ENCODE measurements at regions not wholly inside any gene's neighbourhood (a gene's known extent, or its start where the extent isn't known, plus 50 kb on each side); places are given as distances from the start of the nearest gene placed in this dataset.

DNA sequence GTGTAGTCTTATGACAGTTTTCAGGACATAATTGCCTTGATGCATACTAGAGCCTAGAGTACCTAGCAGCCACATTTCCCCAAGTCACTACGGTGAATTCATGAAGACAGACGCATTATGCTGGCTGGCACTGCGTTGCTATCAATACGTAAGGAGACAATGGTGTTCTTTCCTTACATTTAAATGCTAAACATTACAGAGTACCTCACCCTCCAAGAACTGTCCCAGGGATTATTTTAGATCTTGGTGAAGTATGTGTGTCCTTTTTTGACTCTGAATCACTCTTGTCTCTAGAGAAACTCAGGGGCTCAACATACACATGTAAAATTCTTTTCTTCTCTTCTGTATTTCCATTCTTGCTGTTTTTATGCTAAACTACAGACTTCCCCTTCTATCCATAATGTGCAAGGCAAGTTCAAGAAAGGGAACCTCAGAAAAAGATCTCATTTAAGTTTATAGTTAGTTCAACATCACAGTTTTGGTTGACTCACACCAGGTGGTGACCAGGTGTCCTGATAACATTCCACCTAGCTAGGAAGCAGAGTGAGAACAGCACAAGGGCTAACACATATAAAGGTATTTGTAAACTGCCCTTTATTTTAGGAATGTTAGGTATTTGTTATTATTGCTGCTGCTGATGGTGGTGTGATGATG, 212.4 kb upstream of the HNRNPA3 start:
- TF ChIP-seq TOX (CRISPR knock-in tag; IDR thresholded peaks at IDR 0.05; ENCODE audit: borderline replicate concordance) (no peak), OSR1 (CRISPR knock-in tag; IDR thresholded peaks at IDR 0.05) (no peak), ARNTL (CRISPR knock-in tag; IDR thresholded peaks at IDR 0.05; ENCODE audit: borderline replicate concordance, low read depth) (no peak), TCF4 (CRISPR knock-in tag; IDR thresholded peaks at IDR 0.05; ENCODE audit: borderline replicate concordance) (no peak), GLIS3 (CRISPR knock-in tag; IDR thresholded peaks at IDR 0.05) (no peak), ZFP3 (CRISPR knock-in tag; IDR thresholded peaks at IDR 0.05) (no peak), SNAI2 (CRISPR knock-in tag; IDR thresholded peaks at IDR 0.05) (no peak), BACH2 (CRISPR knock-in tag; IDR thresholded peaks at IDR 0.05; ENCODE audit: borderline replicate concordance) (no peak), ZNF70 (CRISPR knock-in tag; IDR thresholded peaks at IDR 0.05) (no peak), ZNF8 (CRISPR knock-in tag; IDR thresholded peaks at IDR 0.05) (no peak), ZNF565 (CRISPR knock-in tag; conservative IDR thresholded peaks at IDR 0.05; ENCODE audit: low read depth) (no peak), ISL1 (CRISPR knock-in tag; IDR thresholded peaks at IDR 0.05) (no peak), ZC3H10 (CRISPR knock-in tag; IDR thresholded peaks at IDR 0.05) (no peak), ZFP30 (CRISPR knock-in tag; IDR thresholded peaks at IDR 0.05) (no peak)
- TF ChIP-seq, protein P1, sequence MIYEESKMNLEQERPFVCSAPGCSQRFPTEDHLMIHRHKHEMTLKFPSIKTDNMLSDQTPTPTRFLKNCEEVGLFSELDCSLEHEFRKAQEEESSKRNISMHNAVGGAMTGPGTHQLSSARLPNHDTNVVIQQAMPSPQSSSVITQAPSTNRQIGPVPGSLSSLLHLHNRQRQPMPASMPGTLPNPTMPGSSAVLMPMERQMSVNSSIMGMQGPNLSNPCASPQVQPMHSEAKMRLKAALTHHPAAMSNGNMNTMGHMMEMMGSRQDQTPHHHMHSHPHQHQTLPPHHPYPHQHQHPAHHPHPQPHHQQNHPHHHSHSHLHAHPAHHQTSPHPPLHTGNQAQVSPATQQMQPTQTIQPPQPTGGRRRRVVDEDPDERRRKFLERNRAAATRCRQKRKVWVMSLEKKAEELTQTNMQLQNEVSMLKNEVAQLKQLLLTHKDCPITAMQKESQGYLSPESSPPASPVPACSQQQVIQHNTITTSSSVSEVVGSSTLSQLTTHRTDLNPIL (CRISPR knock-in tag; IDR thresholded peaks at IDR 0.05; ENCODE audit: low read depth) = no peak
- TF ChIP-seq, protein P2, sequence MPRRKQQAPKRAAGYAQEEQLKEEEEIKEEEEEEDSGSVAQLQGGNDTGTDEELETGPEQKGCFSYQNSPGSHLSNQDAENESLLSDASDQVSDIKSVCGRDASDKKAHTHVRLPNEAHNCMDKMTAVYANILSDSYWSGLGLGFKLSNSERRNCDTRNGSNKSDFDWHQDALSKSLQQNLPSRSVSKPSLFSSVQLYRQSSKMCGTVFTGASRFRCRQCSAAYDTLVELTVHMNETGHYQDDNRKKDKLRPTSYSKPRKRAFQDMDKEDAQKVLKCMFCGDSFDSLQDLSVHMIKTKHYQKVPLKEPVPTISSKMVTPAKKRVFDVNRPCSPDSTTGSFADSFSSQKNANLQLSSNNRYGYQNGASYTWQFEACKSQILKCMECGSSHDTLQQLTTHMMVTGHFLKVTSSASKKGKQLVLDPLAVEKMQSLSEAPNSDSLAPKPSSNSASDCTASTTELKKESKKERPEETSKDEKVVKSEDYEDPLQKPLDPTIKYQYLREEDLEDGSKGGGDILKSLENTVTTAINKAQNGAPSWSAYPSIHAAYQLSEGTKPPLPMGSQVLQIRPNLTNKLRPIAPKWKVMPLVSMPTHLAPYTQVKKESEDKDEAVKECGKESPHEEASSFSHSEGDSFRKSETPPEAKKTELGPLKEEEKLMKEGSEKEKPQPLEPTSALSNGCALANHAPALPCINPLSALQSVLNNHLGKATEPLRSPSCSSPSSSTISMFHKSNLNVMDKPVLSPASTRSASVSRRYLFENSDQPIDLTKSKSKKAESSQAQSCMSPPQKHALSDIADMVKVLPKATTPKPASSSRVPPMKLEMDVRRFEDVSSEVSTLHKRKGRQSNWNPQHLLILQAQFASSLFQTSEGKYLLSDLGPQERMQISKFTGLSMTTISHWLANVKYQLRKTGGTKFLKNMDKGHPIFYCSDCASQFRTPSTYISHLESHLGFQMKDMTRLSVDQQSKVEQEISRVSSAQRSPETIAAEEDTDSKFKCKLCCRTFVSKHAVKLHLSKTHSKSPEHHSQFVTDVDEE (CRISPR knock-in tag; IDR thresholded peaks at IDR 0.05) = no peak
- TF ChIP-seq, protein P3, sequence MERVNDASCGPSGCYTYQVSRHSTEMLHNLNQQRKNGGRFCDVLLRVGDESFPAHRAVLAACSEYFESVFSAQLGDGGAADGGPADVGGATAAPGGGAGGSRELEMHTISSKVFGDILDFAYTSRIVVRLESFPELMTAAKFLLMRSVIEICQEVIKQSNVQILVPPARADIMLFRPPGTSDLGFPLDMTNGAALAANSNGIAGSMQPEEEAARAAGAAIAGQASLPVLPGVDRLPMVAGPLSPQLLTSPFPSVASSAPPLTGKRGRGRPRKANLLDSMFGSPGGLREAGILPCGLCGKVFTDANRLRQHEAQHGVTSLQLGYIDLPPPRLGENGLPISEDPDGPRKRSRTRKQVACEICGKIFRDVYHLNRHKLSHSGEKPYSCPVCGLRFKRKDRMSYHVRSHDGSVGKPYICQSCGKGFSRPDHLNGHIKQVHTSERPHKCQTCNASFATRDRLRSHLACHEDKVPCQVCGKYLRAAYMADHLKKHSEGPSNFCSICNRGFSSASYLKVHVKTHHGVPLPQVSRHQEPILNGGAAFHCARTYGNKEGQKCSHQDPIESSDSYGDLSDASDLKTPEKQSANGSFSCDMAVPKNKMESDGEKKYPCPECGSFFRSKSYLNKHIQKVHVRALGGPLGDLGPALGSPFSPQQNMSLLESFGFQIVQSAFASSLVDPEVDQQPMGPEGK (CRISPR knock-in tag; IDR thresholded peaks at IDR 0.05; ENCODE audit: borderline replicate concordance) = no peak
- no peak for ATAC-seq

DNA sequence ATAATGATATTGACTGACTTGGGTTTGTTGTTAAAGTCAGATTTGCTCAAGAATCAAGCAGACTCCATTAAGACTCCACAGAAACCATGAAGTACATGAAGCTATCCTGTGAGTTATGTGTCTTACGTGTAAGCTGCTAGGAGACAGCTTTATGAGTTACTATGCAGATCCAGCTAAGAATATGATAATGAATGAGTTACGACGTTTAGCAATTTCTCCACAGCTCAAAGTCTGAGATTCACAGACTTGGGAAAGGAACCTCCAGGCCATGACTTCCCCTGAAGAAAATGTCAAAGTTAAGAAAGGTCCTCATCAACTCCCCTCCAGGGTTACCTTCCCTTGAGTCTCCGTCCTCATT, 211.9 kb upstream of the HNRNPA3 start:
- no peak for ATAC-seq
- TF ChIP-seq ZC3H10 (CRISPR knock-in tag; IDR thresholded peaks at IDR 0.05) = no peak
- no peak for TF ChIP-seq RARB (CRISPR knock-in tag; IDR thresholded peaks at IDR 0.05)
- TF ChIP-seq PPARA (CRISPR knock-in tag; IDR thresholded peaks at IDR 0.05; ENCODE audit: borderline replicate concordance) = no peak
- no peak for TF ChIP-seq TCF4 (CRISPR knock-in tag; IDR thresholded peaks at IDR 0.05; ENCODE audit: borderline replicate concordance)
- TF ChIP-seq ZNF70 (CRISPR knock-in tag; IDR thresholded peaks at IDR 0.05) = no peak
- TF ChIP-seq SNAI2 (CRISPR knock-in tag; IDR thresholded peaks at IDR 0.05) = no peak
- TF ChIP-seq ZNF565 (CRISPR knock-in tag; conservative IDR thresholded peaks at IDR 0.05; ENCODE audit: low read depth) = no peak
- TF ChIP-seq, protein P1 (CRISPR knock-in tag; IDR thresholded peaks at IDR 0.05; ENCODE audit: low read depth) = no peak
- TF ChIP-seq, protein P4, sequence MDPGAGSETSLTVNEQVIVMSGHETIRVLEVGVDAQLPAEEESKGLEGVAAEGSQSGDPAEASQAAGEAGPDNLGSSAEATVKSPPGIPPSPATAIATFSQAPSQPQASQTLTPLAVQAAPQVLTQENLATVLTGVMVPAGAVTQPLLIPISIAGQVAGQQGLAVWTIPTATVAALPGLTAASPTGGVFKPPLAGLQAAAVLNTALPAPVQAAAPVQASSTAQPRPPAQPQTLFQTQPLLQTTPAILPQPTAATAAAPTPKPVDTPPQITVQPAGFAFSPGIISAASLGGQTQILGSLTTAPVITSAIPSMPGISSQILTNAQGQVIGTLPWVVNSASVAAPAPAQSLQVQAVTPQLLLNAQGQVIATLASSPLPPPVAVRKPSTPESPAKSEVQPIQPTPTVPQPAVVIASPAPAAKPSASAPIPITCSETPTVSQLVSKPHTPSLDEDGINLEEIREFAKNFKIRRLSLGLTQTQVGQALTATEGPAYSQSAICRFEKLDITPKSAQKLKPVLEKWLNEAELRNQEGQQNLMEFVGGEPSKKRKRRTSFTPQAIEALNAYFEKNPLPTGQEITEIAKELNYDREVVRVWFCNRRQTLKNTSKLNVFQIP (CRISPR knock-in tag; IDR thresholded peaks at IDR 0.05; ENCODE audit: borderline replicate concordance, low read depth) = no peak
- TF ChIP-seq TOX (CRISPR knock-in tag; IDR thresholded peaks at IDR 0.05; ENCODE audit: borderline replicate concordance) = no peak
- no peak for TF ChIP-seq OSR1 (CRISPR knock-in tag; IDR thresholded peaks at IDR 0.05)
- TF ChIP-seq, protein P2 (CRISPR knock-in tag; IDR thresholded peaks at IDR 0.05) = no peak
- TF ChIP-seq CSDC2 (CRISPR knock-in tag; IDR thresholded peaks at IDR 0.05) = no peak
- no peak for TF ChIP-seq ESRRG (CRISPR knock-in tag; IDR thresholded peaks at IDR 0.05)
- TF ChIP-seq, protein P3 (CRISPR knock-in tag; IDR thresholded peaks at IDR 0.05; ENCODE audit: borderline replicate concordance) = no peak
- TF ChIP-seq ZFP30 (CRISPR knock-in tag; IDR thresholded peaks at IDR 0.05) = no peak
- TF ChIP-seq ZNF8 (CRISPR knock-in tag; IDR thresholded peaks at IDR 0.05) = no peak
- TF ChIP-seq ISL1 (CRISPR knock-in tag; IDR thresholded peaks at IDR 0.05) = no peak
